ENCODE measurements at regions not wholly inside any gene's neighbourhood (a gene's known extent, or its start where the extent isn't known, plus 50 kb on each side); places are given as distances from the start of the nearest gene placed in this dataset.

DNA sequence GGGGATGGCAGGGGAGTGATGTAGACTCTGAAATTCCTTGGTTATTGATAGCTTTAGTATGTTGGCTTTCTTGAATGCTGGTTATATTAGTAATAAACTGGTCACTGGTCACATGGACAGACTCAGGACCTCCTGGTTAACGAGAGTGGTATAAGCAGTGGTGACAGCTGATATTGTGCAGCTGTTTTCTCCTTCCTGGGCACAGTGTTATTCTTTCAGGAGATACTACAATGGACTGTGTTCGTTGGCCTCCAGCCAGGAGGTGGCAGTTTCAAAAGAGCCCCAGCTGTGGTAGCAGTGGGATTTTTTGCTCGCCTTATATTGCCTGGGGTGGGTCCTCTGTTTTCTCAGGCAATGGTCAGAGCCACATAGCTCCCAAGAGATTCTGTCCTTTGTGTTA is 181.6 kb upstream of the RBMS3 start:
- Histone ChIP-seq H3K4me1 (ENCODE audit: control insufficient read depth in 1 of 2, insufficient read depth in 2 of 2, low read length in 2 of 2) (no peaks in the 10 kb centered on the region), H3K36me3 (ENCODE audit: control insufficient read depth in 1 of 2, insufficient read depth in 2 of 2, low read length in 2 of 2) (no peaks in the 10 kb centered on the region), H3K4me2 (ENCODE audit: low read length) (no peak overlapping the region), H3K27ac (ENCODE audit: low read depth, low read length) (no peak overlapping the region), H3K9me2 (ENCODE audit: insufficient read depth) (no peaks in the 10 kb centered on the region), H3K27me3 (ENCODE audit: insufficient read depth, low read length) (0 out of 2 replicates have a peak, but pooled peaks cover 4% of the 10 kb centered on the region), H3K9me3 (ENCODE audit: control insufficient read depth in 1 of 2, insufficient read depth in 1 of 2, low read depth in 1 of 2, low read length in 2 of 2) (no peaks in the 10 kb centered on the region), H3K4me3 (replicated peaks in 1 of 2; ENCODE audit: low read depth in 1 of 2, low read length in 2 of 2) (no peak overlapping the region), H2AFZ (ENCODE audit: low read depth, low read length, poor library complexity, severe bottlenecking) (no peak overlapping the region), H3K9ac (ENCODE audit: low read length) (no peak overlapping the region), H4K20me1 (ENCODE audit: insufficient read depth) (no peaks in the 10 kb centered on the region), H3K79me2 (ENCODE audit: insufficient read depth, low read length) (no peaks in the 10 kb centered on the region)
- ChIA-PET CTCF (no interaction called here), POLR2A (no interaction called here), RAD21 (ENCODE audit: low non-redundant PET in 1 of 2, low total read pairs in 2 of 2, uncharacterized antibody in 2 of 2, unreplicated experiment in 2 of 2) (no interaction called here)
- ATAC-seq (no peak), DNase-seq (ENCODE audit: low read depth, low spot score) (no peak)
- intact Hi-C loops (cut with micrococcal nuclease): no loop called here
- BruUV-seq (replicated peaks): no TSS peak
- no peak for TF ChIP-seq POLR2A (IDR thresholded peaks at IDR 0.05; ENCODE audit: borderline replicate concordance, extremely low read depth, insufficient read depth, insufficient read length)
- TF ChIP-seq ATF3 (IDR thresholded peaks at IDR 0.05): no peak
- TF ChIP-seq, protein P1, sequence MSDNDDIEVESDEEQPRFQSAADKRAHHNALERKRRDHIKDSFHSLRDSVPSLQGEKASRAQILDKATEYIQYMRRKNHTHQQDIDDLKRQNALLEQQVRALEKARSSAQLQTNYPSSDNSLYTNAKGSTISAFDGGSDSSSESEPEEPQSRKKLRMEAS (IDR thresholded peaks at IDR 0.05): no peak
- no peak for TF ChIP-seq FOSL1 (IDR thresholded peaks at IDR 0.05; ENCODE audit: low read depth)
- no peak for TF ChIP-seq ZBTB33 (IDR thresholded peaks at IDR 0.05; ENCODE audit: extremely low read depth, insufficient replicate concordance, low read length)
- no peak for TF ChIP-seq RAD21 (IDR thresholded peaks at IDR 0.05; ENCODE audit: low read depth)
- TF ChIP-seq EZH2phosphoT487 (IDR thresholded peaks at IDR 0.05; ENCODE audit: borderline replicate concordance): no peak
- TF ChIP-seq JUND (IDR thresholded peaks at IDR 0.05): no peak
- TF ChIP-seq CEBPB (IDR thresholded peaks at IDR 0.05; ENCODE audit: low read depth): no peak
- no peak for TF ChIP-seq ELF1 (IDR thresholded peaks at IDR 0.05; ENCODE audit: borderline replicate concordance, low read depth)
- TF ChIP-seq REST (IDR thresholded peaks at IDR 0.05; ENCODE audit: low read depth): no peak
- TF ChIP-seq TCF7L2 (IDR thresholded peaks at IDR 0.05; ENCODE audit: borderline replicate concordance, extremely low read depth, insufficient read depth, insufficient read length): no peak
- TF ChIP-seq EGR1 (IDR thresholded peaks at IDR 0.05; ENCODE audit: low read depth): no peak
- TF ChIP-seq POLR2AphosphoS5 (IDR thresholded peaks at IDR 0.05; ENCODE audit: low read depth, low read length): no peak
- TF ChIP-seq SRF (IDR thresholded peaks at IDR 0.05; ENCODE audit: low read depth): no peak
- no peak for TF ChIP-seq CBX3 (IDR thresholded peaks at IDR 0.05; ENCODE audit: low read depth)
- TF ChIP-seq, protein P2, sequence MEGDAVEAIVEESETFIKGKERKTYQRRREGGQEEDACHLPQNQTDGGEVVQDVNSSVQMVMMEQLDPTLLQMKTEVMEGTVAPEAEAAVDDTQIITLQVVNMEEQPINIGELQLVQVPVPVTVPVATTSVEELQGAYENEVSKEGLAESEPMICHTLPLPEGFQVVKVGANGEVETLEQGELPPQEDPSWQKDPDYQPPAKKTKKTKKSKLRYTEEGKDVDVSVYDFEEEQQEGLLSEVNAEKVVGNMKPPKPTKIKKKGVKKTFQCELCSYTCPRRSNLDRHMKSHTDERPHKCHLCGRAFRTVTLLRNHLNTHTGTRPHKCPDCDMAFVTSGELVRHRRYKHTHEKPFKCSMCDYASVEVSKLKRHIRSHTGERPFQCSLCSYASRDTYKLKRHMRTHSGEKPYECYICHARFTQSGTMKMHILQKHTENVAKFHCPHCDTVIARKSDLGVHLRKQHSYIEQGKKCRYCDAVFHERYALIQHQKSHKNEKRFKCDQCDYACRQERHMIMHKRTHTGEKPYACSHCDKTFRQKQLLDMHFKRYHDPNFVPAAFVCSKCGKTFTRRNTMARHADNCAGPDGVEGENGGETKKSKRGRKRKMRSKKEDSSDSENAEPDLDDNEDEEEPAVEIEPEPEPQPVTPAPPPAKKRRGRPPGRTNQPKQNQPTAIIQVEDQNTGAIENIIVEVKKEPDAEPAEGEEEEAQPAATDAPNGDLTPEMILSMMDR (IDR thresholded peaks at IDR 0.05 in 2 of 3, conservative IDR thresholded peaks at IDR 0.05 in 1 of 3; ENCODE audit: borderline replicate concordance in 1 of 3, insufficient read depth in 1 of 3, low read depth in 2 of 3, low read length in 2 of 3): no peak
- no peak for TF ChIP-seq ZNF274 (IDR thresholded peaks at IDR 0.05; ENCODE audit: low read depth, low read length)
- TF ChIP-seq YY1 (IDR thresholded peaks at IDR 0.05; ENCODE audit: extremely low read depth, insufficient replicate concordance, low read depth, low read length): no peak

Measured in HCT116 (cell line).